ENCODE measurements at regions not wholly inside any gene's neighbourhood (a gene's known extent, or its start where the extent isn't known, plus 50 kb on each side); places are given as distances from the start of the nearest gene placed in this dataset.
"Not testable (repeated sequence)": the region's sequence is repeated elsewhere in the genome, so short reads cannot be mapped to it uniquely, and the experiment has no call there.

- Mint-ChIP-seq H3K27me3 (peaks cover 12% of the 10 kb centered on the region), H3K27ac (no peak overlapping the region), H3K36me3 (ENCODE audit: low read depth) (no peaks in the 10 kb centered on the region), H3K9me3 (no peaks in the 10 kb centered on the region), H3K4me1 (no peaks in the 10 kb centered on the region), H3K4me3 (no peak overlapping the region)
- TF ChIP-seq CTCF (IDR thresholded peaks at IDR 0.05), result no peak
- ChIA-PET POLR2A (no interaction called here), CTCF (no interaction called here)
- ATAC-seq (ENCODE audit: low read depth) (no peak), DNase-seq (no peak)
- intact Hi-C loops (cut with micrococcal nuclease), result no loop called here
Observed at GRCh38 chr12:34108405-34108803, 86.1 kb downstream of the ALG10 start.

GRCh38 chr12:34108967-34109366 lies 86.7 kb downstream of the ALG10 start:
- ATAC-seq (ENCODE audit: low read depth) (no peak), DNase-seq (no peak)
- TF ChIP-seq CTCF (IDR thresholded peaks at IDR 0.05), result no peak
- H3K4me3 Mint-ChIP-seq, result no peak overlapping the region
- H3K36me3 Mint-ChIP-seq (ENCODE audit: low read depth), result no peaks in the 10 kb centered on the region
- no peaks in the 10 kb centered on the region for H3K9me3 Mint-ChIP-seq
- no peaks in the 10 kb centered on the region for H3K4me1 Mint-ChIP-seq
- H3K27ac Mint-ChIP-seq, result no peak overlapping the region
- intact Hi-C loops (cut with micrococcal nuclease), result no loop called here
- H3K27me3 Mint-ChIP-seq, result peaks cover 12% of the 10 kb centered on the region
- POLR2A ChIA-PET, result no interaction called here
- CTCF ChIA-PET, result no interaction called here

GRCh38 chr12:34109390-34109789 lies 87.1 kb downstream of the ALG10 start:
- no peak overlapping the region for H3K4me3 Mint-ChIP-seq
- no peaks in the 10 kb centered on the region for H3K36me3 Mint-ChIP-seq (ENCODE audit: low read depth)
- H3K27me3 Mint-ChIP-seq, result peaks cover 12% of the 10 kb centered on the region
- H3K9me3 Mint-ChIP-seq, result no peaks in the 10 kb centered on the region
- POLR2A ChIA-PET, result no interaction called here
- no peaks in the 10 kb centered on the region for H3K4me1 Mint-ChIP-seq
- intact Hi-C loops (cut with micrococcal nuclease), result no loop called here
- CTCF ChIA-PET, result no interaction called here
- DNase-seq, result no peak
- TF ChIP-seq CTCF (IDR thresholded peaks at IDR 0.05), result no peak
- ATAC-seq (ENCODE audit: low read depth), result no peak
- no peak overlapping the region for H3K27ac Mint-ChIP-seq

- ATAC-seq (ENCODE audit: low read depth); H3K27ac Mint-ChIP-seq; H3K4me3 Mint-ChIP-seq; H3K4me1 Mint-ChIP-seq; H3K36me3 Mint-ChIP-seq (ENCODE audit: low read depth); DNase-seq; H3K9me3 Mint-ChIP-seq; CTCF ChIA-PET; intact Hi-C loops (cut with micrococcal nuclease); POLR2A ChIA-PET: not testable (repeated sequence)
- H3K27me3 Mint-ChIP-seq, result peaks cover 12% of the 10 kb centered on the region
Observed at GRCh38 chr12:34109909-34110531, 87.7 kb downstream of the ALG10 start.

- Mint-ChIP-seq H3K4me3 (no peak overlapping the region), H3K9me3 (no peaks in the 10 kb centered on the region), H3K27me3 (no peaks in the 10 kb centered on the region), H3K36me3 (ENCODE audit: low read depth) (no peaks in the 10 kb centered on the region), H3K4me1 (no peaks in the 10 kb centered on the region), H3K27ac (no peak overlapping the region)
- ChIA-PET CTCF (interaction anchor here (0.8 to 1.2 kb wide), 2 partner anchors 9 to 1364 kb away, joined by 3 read pairs; partner anchors contain the start of gene YARS2), POLR2A (no interaction called here)
- intact Hi-C loops (cut with micrococcal nuclease), result no loop called here
- ATAC-seq (ENCODE audit: low read depth) (no peak), DNase-seq (no peak)
- TF ChIP-seq CTCF (IDR thresholded peaks at IDR 0.05), result no peak
Observed at GRCh38 chr12:34119366-34119765, 97.1 kb downstream of the ALG10 start.

- Mint-ChIP-seq H3K36me3 (ENCODE audit: low read depth) (no peaks in the 10 kb centered on the region), H3K4me1 (peaks cover 12% of the 10 kb centered on the region), H3K27me3 (no peaks in the 10 kb centered on the region), H3K9me3 (no peaks in the 10 kb centered on the region), H3K27ac (no peak overlapping the region), H3K4me3 (no peak overlapping the region)
- intact Hi-C loops (cut with micrococcal nuclease), result loop anchor here (5.0 kb wide), 1 partner anchor 1364 kb away; the partner anchor contains the start of gene YARS2
- ChIA-PET CTCF (interaction anchor here (0.6 kb wide), 1 partner anchor 23 kb away, joined by 3 read pairs; no protein-coding TSS in a partner anchor), POLR2A (no interaction called here)
- no peak for ATAC-seq (ENCODE audit: low read depth)
- TF ChIP-seq CTCF (IDR thresholded peaks at IDR 0.05), result no peak
- DNase-seq, result no peak
Observed at GRCh38 chr12:34121360-34121759, 99.1 kb downstream of the ALG10 start.

- DNase-seq; H3K27me3 Mint-ChIP-seq; POLR2A ChIA-PET; H3K9me3 Mint-ChIP-seq; H3K27ac Mint-ChIP-seq; H3K36me3 Mint-ChIP-seq (ENCODE audit: low read depth); H3K4me3 Mint-ChIP-seq: not testable (repeated sequence)
- intact Hi-C loops (cut with micrococcal nuclease), result loop anchor here (1.0 to 5.0 kb wide), 2 partner anchors 95 to 1366 kb away; partner anchors contain the start of gene YARS2
- peaks cover 16% of the 10 kb centered on the region for H3K4me1 Mint-ChIP-seq
- peak; percentile 69 for ATAC-seq (ENCODE audit: low read depth)
- CTCF ChIA-PET, result interaction anchor here (0.8 to 1.6 kb wide), 6 partner anchors 8 to 1367 kb away, joined by 3 to 6 read pairs (median 4); partner anchors contain the start of gene YARS2
Observed at GRCh38 chr12:34123092-34123491, 100.8 kb downstream of the ALG10 start.

All from activated B cell treated with CpG ODN at 0.5 μM for 24 hours (primary cell).